ENCODE measurements at regions not wholly inside any gene's neighbourhood (a gene's known extent, or its start where the extent isn't known, plus 50 kb on each side); places are given as distances from the start of the nearest gene placed in this dataset.

DNA sequence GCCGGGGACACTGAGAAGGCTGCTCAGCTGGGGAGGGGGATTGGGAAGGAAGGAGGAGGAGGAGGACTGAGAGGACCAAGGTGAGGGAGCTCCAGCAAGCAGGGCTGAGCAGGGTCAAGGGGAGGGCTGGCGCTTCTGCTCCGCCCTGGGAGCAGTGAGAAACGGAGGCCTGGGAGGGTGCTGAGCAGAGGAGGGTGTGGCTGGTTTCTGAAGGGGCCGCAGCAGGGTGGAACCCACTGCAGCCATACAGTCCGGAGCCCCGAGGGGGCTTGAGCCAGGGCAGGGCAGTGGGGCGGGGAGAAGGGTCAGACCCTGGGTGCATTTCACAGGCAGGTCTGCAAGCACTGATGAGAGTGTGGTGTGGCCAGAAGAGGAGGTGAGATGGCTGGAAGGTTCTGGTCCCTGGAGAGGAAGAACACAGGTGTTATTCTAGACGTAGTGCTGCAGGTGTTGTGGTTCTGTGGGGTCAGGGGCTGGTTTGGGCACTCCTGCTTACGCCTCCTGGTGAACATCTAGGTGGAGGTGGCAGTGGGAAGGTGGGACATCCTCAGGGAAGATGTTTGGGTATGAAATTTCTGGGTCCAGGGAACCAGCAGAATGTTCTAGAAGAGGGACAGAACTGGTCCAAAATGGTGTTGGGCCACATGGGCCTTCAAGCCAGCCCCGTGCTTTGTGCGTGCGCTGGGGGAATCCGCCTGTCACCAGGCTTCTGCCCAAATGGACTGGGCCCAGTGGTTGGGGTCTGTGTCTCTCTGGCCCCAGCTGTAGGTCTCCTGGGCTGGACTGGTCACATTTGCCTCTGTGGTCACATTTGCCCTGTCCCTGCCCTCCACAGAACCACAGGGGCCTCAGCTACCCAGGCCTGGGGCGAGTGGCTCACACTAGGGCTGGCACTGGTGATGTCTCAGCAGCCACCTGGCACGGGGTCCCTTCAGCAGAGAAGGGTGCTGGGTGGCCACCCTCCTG is 714.7 kb downstream of the BRD1 start:
- no peaks in the 10 kb centered on the region for H3K36me3 ChIP-seq (ENCODE audit: control insufficient read depth, insufficient read depth, low read length)
- H3K9me3 ChIP-seq (ENCODE audit: control insufficient read depth, insufficient read depth, low read length), result no peaks in the 10 kb centered on the region
- no peak for ATAC-seq
- Mint-ChIP-seq H3K27me3 (ENCODE audit: low read depth in 2 of 2) (no peaks in the 10 kb centered on the region), H3K9me3 (no peaks in the 10 kb centered on the region), H3K36me3 (no peaks in the 10 kb centered on the region), H3K27ac (no peak overlapping the region), H3K4me3 (no peak overlapping the region), H3K4me1 (no peaks in the 10 kb centered on the region)
- no peak overlapping the region for H3K27ac ChIP-seq (ENCODE audit: low read length)
- TF ChIP-seq, protein P1, sequence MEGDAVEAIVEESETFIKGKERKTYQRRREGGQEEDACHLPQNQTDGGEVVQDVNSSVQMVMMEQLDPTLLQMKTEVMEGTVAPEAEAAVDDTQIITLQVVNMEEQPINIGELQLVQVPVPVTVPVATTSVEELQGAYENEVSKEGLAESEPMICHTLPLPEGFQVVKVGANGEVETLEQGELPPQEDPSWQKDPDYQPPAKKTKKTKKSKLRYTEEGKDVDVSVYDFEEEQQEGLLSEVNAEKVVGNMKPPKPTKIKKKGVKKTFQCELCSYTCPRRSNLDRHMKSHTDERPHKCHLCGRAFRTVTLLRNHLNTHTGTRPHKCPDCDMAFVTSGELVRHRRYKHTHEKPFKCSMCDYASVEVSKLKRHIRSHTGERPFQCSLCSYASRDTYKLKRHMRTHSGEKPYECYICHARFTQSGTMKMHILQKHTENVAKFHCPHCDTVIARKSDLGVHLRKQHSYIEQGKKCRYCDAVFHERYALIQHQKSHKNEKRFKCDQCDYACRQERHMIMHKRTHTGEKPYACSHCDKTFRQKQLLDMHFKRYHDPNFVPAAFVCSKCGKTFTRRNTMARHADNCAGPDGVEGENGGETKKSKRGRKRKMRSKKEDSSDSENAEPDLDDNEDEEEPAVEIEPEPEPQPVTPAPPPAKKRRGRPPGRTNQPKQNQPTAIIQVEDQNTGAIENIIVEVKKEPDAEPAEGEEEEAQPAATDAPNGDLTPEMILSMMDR (IDR thresholded peaks at IDR 0.05), result no peak
- 82% methylated on average over 16 of the region's 16 CpGs for WGBS (ENCODE audit: insufficient coverage)
- no peaks in the 10 kb centered on the region for H3K4me1 ChIP-seq (ENCODE audit: control insufficient read depth, insufficient read depth, low read length)
- intact Hi-C loops (cut with micrococcal nuclease), result no loop called here
- no peaks in the 10 kb centered on the region for H3K27me3 ChIP-seq (ENCODE audit: control insufficient read depth, insufficient read depth, low read length)
- no peak for DNase-seq
- no peak overlapping the region for H3K4me3 ChIP-seq (ENCODE audit: low read length)

DNA sequence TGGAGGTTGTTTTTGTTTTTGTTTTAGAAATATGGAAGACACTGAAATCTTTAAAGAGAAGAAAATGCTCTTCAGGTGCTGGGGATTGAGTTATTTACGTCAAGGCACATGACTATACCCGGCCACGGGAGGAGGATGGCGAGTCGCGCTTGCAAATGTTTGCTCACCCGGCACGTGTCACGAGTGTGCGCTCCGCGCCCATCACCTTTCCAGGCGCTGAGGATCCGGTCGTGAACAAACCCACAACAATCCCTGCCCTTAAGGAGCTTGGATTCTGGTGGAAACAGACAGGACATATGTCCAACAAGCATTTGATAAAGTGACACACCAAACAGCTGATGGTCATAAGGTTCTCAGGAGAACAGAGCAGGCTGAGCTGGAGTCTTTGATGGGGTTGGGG is 715.5 kb downstream of the BRD1 start:
- Mint-ChIP-seq H3K9me3 (no peaks in the 10 kb centered on the region), H3K4me1 (no peaks in the 10 kb centered on the region), H3K27ac (no peak overlapping the region), H3K36me3 (no peaks in the 10 kb centered on the region), H3K4me3 (no peak overlapping the region), H3K27me3 (ENCODE audit: low read depth in 2 of 2) (peaks cover 0 to 7% of the 10 kb centered on the region in 2 donors)
- 93% methylated on average over 15 of the region's 15 CpGs for WGBS (ENCODE audit: insufficient coverage)
- H3K4me1 ChIP-seq (ENCODE audit: control insufficient read depth, insufficient read depth, low read length), result no peaks in the 10 kb centered on the region
- intact Hi-C loops (cut with micrococcal nuclease), result no loop called here
- H3K27me3 ChIP-seq (ENCODE audit: control insufficient read depth, insufficient read depth, low read length), result no peaks in the 10 kb centered on the region
- H3K9me3 ChIP-seq (ENCODE audit: control insufficient read depth, insufficient read depth, low read length), result no peaks in the 10 kb centered on the region
- DNase-seq (no peak), ATAC-seq (no peak)
- no peaks in the 10 kb centered on the region for H3K36me3 ChIP-seq (ENCODE audit: control insufficient read depth, insufficient read depth, low read length)
- H3K4me3 ChIP-seq (ENCODE audit: low read length), result no peak overlapping the region
- H3K27ac ChIP-seq (ENCODE audit: low read length), result no peak overlapping the region
- TF ChIP-seq, protein P1 (IDR thresholded peaks at IDR 0.05), result no peak

DNA sequence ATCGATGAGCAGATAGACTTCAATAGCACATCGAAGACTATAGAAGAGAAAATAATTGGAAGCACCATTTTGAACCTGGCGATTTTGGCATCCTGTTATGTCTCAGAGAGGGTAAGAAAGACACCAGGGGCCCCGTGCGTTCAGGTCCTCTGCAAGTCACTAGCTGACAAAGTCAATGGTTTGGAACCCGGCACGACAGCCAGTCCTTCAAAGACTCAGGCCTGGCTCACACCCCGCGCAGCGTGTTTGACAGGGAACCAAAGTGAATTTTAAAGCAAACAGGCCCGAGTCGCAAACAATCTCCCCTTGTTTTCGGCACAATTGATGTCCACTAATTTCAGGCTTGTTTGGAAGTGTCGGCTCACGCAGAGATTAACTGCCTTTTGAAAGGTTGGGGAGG is 716.6 kb downstream of the BRD1 start:
- Mint-ChIP-seq H3K27me3 (ENCODE audit: low read depth in 2 of 2) (peaks cover 0 to 7% of the 10 kb centered on the region in 2 donors), H3K4me1 (no peaks in the 10 kb centered on the region), H3K27ac (no peak overlapping the region), H3K4me3 (no peak overlapping the region), H3K9me3 (no peaks in the 10 kb centered on the region), H3K36me3 (no peaks in the 10 kb centered on the region)
- no peaks in the 10 kb centered on the region for H3K4me1 ChIP-seq (ENCODE audit: control insufficient read depth, insufficient read depth, low read length)
- intact Hi-C loops (cut with micrococcal nuclease), result no loop called here
- H3K27ac ChIP-seq (ENCODE audit: low read length), result no peak overlapping the region
- TF ChIP-seq, protein P1 (IDR thresholded peaks at IDR 0.05), result no peak
- WGBS (ENCODE audit: insufficient coverage), result 84% methylated on average over 15 of the region's 15 CpGs
- no peaks in the 10 kb centered on the region for H3K36me3 ChIP-seq (ENCODE audit: control insufficient read depth, insufficient read depth, low read length)
- DNase-seq (no peak), ATAC-seq (no peak)
- no peak overlapping the region for H3K4me3 ChIP-seq (ENCODE audit: low read length)
- H3K9me3 ChIP-seq (ENCODE audit: control insufficient read depth, insufficient read depth, low read length), result no peaks in the 10 kb centered on the region
- H3K27me3 ChIP-seq (ENCODE audit: control insufficient read depth, insufficient read depth, low read length), result no peaks in the 10 kb centered on the region
